ENCODE measurements at regions not wholly inside any gene's neighbourhood (a gene's known extent, or its start where the extent isn't known, plus 50 kb on each side); places are given as distances from the start of the nearest gene placed in this dataset.
"Not testable (repeated sequence)": the region's sequence is repeated elsewhere in the genome, so short reads cannot be mapped to it uniquely, and the experiment has no call there.

DNA sequence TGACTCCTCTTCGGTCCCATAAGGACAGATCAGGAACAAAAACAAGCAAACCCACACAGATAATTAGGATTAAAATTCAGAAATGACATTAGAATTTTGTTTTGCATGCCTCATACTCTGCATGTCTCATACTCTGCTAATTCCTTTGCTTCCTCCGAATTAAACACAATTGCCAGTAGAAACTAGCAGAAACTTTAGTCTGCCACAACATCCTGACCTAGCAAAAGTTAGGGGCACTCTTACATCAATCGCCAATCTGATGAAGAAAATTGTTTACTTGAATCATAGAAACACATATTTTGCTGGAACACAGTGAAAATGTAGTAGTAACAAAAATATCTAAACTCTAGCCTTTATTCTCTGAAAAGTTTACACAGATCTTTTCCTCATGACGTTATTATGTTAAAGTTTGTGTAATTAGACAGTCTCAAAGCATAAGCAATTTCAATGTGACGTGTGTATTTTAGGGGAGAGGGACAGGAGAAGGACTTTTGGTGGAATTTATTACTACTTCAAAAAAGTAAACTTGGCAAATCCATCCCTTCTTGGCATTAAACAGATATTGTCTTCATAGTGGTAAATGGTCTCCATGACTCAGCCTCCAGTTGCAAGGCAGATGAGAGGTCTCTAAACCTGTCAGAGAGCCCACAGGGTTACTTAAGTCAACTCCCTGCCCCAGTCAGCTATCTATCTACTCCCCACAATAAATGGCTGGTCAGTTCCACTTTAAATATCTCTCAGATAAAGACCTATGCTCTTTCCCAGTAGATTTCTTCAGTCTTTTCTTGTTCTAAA is 249.8 kb upstream of the UBASH3B start:
- DNase-seq = no peak
- 100% methylated on average over 1 of the region's 5 CpGs for WGBS (ENCODE audit: insufficient coverage)
- Histone ChIP-seq H3K36me3 (ENCODE audit: control insufficient read depth in 4 of 4, insufficient read depth in 4 of 4, low read length in 3 of 4) (no peaks in the 10 kb centered on the region), H3K27ac (ENCODE audit: insufficient read depth in 1 of 2, low read depth in 1 of 2, low read length in 2 of 2, poor library complexity in 1 of 2, severe bottlenecking in 2 of 2) (no peak overlapping the region), H3K27me3 (replicated peaks in 2 of 5; ENCODE audit: control insufficient read depth in 4 of 5, insufficient read depth in 5 of 5, low read length in 4 of 5) (no peaks in the 10 kb centered on the region), H3K9me3 (ENCODE audit: control extremely low read depth in 1 of 5, control insufficient read depth in 4 of 5, insufficient read depth in 2 of 5, low read depth in 1 of 5, low read length in 4 of 5) (peaks cover 0 to 4% (median 0%) of the 10 kb centered on the region in 5 experiments), H3K4me3 (ENCODE audit: control insufficient read depth in 1 of 7, extremely low read depth in 1 of 7, insufficient read depth in 4 of 7, low read depth in 2 of 7, low read length in 6 of 7) (no peak overlapping the region), H3K4me1 (ENCODE audit: control extremely low read depth in 1 of 4, control insufficient read depth in 4 of 4, insufficient read depth in 4 of 4, low read length in 3 of 4) (no peaks in the 10 kb centered on the region)
- CTCF ChIA-PET = no interaction called here
- POLR2A ChIA-PET = no interaction called here

DNA sequence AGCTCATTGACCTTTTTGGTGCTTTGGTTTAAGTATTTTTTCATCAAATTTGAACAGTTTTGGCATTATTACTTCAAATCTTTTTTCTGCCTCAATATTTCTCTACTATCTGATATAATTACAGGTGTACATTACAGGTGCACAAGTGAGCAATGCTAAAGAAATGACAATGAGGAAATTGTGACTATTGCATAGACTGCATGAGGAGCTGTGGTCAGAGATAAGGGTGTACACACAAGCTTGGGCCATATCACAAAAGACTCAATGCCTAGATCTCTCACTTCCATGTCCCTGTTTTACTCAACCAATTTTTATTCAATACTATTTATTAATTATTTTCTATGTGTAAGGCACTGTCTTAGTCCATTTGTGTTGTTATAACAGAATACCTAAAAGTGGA is 251.0 kb upstream of the UBASH3B start:
- Histone ChIP-seq H3K4me1 (ENCODE audit: control extremely low read depth in 1 of 4, control insufficient read depth in 4 of 4, insufficient read depth in 4 of 4, low read length in 3 of 4) (no peaks in the 10 kb centered on the region), H3K9me3 (ENCODE audit: control extremely low read depth in 1 of 5, control insufficient read depth in 4 of 5, insufficient read depth in 2 of 5, low read depth in 1 of 5, low read length in 4 of 5) (peaks cover 0 to 3% (median 0%) of the 10 kb centered on the region in 5 experiments), H3K27me3 (replicated peaks in 2 of 5; ENCODE audit: control insufficient read depth in 4 of 5, insufficient read depth in 5 of 5, low read length in 4 of 5) (no peaks in the 10 kb centered on the region), H3K4me3 (ENCODE audit: control insufficient read depth in 1 of 7, extremely low read depth in 1 of 7, insufficient read depth in 4 of 7, low read depth in 2 of 7, low read length in 6 of 7) (no peak overlapping the region), H3K27ac (ENCODE audit: insufficient read depth in 1 of 2, low read depth in 1 of 2, low read length in 2 of 2, poor library complexity in 1 of 2, severe bottlenecking in 2 of 2) (no peak overlapping the region), H3K36me3 (ENCODE audit: control insufficient read depth in 4 of 4, insufficient read depth in 4 of 4, low read length in 3 of 4) (no peaks in the 10 kb centered on the region)
- DNase-seq = no peak
- CTCF ChIA-PET = no interaction called here
- POLR2A ChIA-PET = no interaction called here

DNA sequence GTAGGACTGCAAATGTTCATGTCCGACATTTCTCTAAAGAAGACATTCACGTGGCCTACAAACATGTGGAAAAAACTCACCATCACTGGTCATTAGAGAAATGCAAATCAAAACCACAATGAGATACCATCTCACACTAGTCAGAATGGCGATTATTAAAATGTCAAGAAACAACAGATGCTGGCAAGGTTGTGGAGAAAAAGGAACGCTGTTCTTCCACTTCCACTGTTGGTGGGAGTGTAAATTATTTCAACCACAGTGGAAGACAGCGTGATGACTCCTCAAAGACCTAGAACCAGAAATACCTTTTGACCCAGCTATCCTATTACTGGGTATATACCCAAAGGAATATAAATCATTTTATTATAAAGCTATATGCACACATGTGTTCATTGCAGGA is 253.9 kb upstream of the UBASH3B start:
- H3K27me3 ChIP-seq (replicated peaks in 2 of 5; ENCODE audit: control insufficient read depth in 4 of 5, insufficient read depth in 5 of 5, low read length in 4 of 5); DNase-seq; H3K9me3 ChIP-seq (ENCODE audit: control extremely low read depth in 1 of 5, control insufficient read depth in 4 of 5, insufficient read depth in 2 of 5, low read depth in 1 of 5, low read length in 4 of 5); POLR2A ChIA-PET; H3K36me3 ChIP-seq (ENCODE audit: control insufficient read depth in 4 of 4, insufficient read depth in 4 of 4, low read length in 3 of 4); H3K27ac ChIP-seq (ENCODE audit: insufficient read depth in 1 of 2, low read depth in 1 of 2, low read length in 2 of 2, poor library complexity in 1 of 2, severe bottlenecking in 2 of 2); H3K4me3 ChIP-seq (ENCODE audit: control insufficient read depth in 1 of 7, extremely low read depth in 1 of 7, insufficient read depth in 4 of 7, low read depth in 2 of 7, low read length in 6 of 7); H3K4me1 ChIP-seq (ENCODE audit: control extremely low read depth in 1 of 4, control insufficient read depth in 4 of 4, insufficient read depth in 4 of 4, low read length in 3 of 4): not testable (repeated sequence)
- CTCF ChIA-PET = interaction anchor here (1.2 kb wide), 1 partner anchor 88 kb away, joined by 3 read pairs; no protein-coding TSS in a partner anchor
- WGBS (ENCODE audit: insufficient coverage) = no CpG with 5 or more reads among the region's 5 CpGs

DNA sequence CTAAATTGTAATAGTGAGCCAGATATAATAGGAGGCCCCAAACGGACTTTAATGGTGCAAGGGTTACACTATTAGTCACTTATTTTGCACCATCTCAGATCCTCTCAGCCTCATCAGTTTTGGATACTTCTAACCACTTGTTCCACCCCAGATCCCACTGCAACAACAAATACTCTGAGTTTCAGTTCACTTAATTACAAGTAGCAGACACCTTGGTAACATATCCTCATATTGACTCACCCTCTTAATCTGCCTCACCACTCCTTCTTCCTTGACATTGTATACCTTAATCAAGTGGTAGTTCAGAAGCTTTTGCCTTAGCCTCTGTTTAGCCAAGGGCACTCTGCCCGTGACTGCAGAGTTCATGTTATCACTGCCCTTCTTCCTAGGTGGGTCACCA is 256.1 kb upstream of the UBASH3B start:
- CTCF ChIA-PET = no interaction called here
- no peaks in the 10 kb centered on the region for H3K4me1 ChIP-seq (ENCODE audit: control extremely low read depth in 1 of 4, control insufficient read depth in 4 of 4, insufficient read depth in 4 of 4, low read length in 3 of 4)
- H3K9me3 ChIP-seq (ENCODE audit: control extremely low read depth in 1 of 5, control insufficient read depth in 4 of 5, insufficient read depth in 2 of 5, low read depth in 1 of 5, low read length in 4 of 5) = peaks cover 0 to 3% (median 0%) of the 10 kb centered on the region in 5 experiments
- no peaks in the 10 kb centered on the region for H3K36me3 ChIP-seq (ENCODE audit: control insufficient read depth in 4 of 4, insufficient read depth in 4 of 4, low read length in 3 of 4)
- no CpG with 5 or more reads among the region's 2 CpGs for WGBS (ENCODE audit: insufficient coverage)
- H3K4me3 ChIP-seq (ENCODE audit: control insufficient read depth in 1 of 7, extremely low read depth in 1 of 7, insufficient read depth in 4 of 7, low read depth in 2 of 7, low read length in 6 of 7) = no peak overlapping the region
- no peak for DNase-seq
- H3K27me3 ChIP-seq (replicated peaks in 2 of 5; ENCODE audit: control insufficient read depth in 4 of 5, insufficient read depth in 5 of 5, low read length in 4 of 5) = no peaks in the 10 kb centered on the region
- POLR2A ChIA-PET = no interaction called here
- no peak overlapping the region for H3K27ac ChIP-seq (ENCODE audit: insufficient read depth in 1 of 2, low read depth in 1 of 2, low read length in 2 of 2, poor library complexity in 1 of 2, severe bottlenecking in 2 of 2)

DNA sequence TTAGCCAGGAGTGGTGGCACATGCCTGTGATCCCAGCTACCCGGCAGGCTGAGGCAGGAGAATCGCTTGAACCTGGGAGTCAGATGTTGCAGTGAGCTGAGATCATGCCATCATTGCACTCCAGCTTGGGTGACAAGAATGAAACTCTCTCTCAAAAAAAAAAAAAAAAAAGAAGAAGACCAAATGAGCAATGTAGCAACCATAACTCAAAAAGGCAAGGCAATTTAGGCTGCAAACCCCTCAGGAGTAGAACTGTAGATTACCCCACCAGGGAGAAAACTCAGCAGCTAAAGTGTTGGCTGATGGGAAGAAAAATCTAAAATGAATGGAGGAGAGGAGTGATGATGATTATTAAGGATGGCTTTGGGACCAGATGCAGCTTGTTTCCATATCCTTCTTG is 256.7 kb upstream of the UBASH3B start:
- DNase-seq = no peak
- peaks cover 0 to 2% (median 0%) of the 10 kb centered on the region in 5 experiments for H3K9me3 ChIP-seq (ENCODE audit: control extremely low read depth in 1 of 5, control insufficient read depth in 4 of 5, insufficient read depth in 2 of 5, low read depth in 1 of 5, low read length in 4 of 5)
- 100% methylated on average over 2 of the region's 2 CpGs for WGBS (ENCODE audit: insufficient coverage)
- CTCF ChIA-PET = no interaction called here
- no peak overlapping the region for H3K27ac ChIP-seq (ENCODE audit: insufficient read depth in 1 of 2, low read depth in 1 of 2, low read length in 2 of 2, poor library complexity in 1 of 2, severe bottlenecking in 2 of 2)
- no peaks in the 10 kb centered on the region for H3K27me3 ChIP-seq (replicated peaks in 2 of 5; ENCODE audit: control insufficient read depth in 4 of 5, insufficient read depth in 5 of 5, low read length in 4 of 5)
- no peaks in the 10 kb centered on the region for H3K36me3 ChIP-seq (ENCODE audit: control insufficient read depth in 4 of 4, insufficient read depth in 4 of 4, low read length in 3 of 4)
- POLR2A ChIA-PET = no interaction called here
- no peak overlapping the region for H3K4me3 ChIP-seq (ENCODE audit: control insufficient read depth in 1 of 7, extremely low read depth in 1 of 7, insufficient read depth in 4 of 7, low read depth in 2 of 7, low read length in 6 of 7)
- H3K4me1 ChIP-seq (ENCODE audit: control extremely low read depth in 1 of 4, control insufficient read depth in 4 of 4, insufficient read depth in 4 of 4, low read length in 3 of 4) = peaks cover 0 to under 1% (median 0%) of the 10 kb centered on the region in 4 experiments

DNA sequence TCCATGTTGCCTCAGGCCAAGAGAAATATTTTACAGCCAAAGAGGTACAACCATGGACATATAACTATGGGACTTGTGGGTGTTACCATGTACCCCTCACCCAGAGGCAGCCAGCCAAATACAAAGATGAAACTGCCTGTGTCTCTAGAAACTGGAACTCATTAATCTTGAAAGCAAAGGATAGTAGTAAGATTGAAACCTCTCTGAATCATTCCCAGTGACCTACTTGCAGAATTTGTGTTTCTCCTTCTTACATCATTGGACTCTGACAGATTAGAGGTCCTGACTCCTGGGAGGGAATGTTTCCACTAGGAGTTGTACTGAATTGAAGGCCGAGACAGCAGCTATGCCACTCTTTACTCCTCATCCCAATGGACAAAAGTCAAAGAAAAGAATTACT is 257.4 kb upstream of the UBASH3B start:
- Histone ChIP-seq H3K36me3 (ENCODE audit: control insufficient read depth in 4 of 4, insufficient read depth in 4 of 4, low read length in 3 of 4) (no peaks in the 10 kb centered on the region), H3K9me3 (ENCODE audit: control extremely low read depth in 1 of 5, control insufficient read depth in 4 of 5, insufficient read depth in 2 of 5, low read depth in 1 of 5, low read length in 4 of 5) (peaks cover 0 to 2% (median 0%) of the 10 kb centered on the region in 5 experiments), H3K27ac (ENCODE audit: insufficient read depth in 1 of 2, low read depth in 1 of 2, low read length in 2 of 2, poor library complexity in 1 of 2, severe bottlenecking in 2 of 2) (no peak overlapping the region), H3K27me3 (replicated peaks in 2 of 5; ENCODE audit: control insufficient read depth in 4 of 5, insufficient read depth in 5 of 5, low read length in 4 of 5) (no peaks in the 10 kb centered on the region), H3K4me3 (ENCODE audit: control insufficient read depth in 1 of 7, extremely low read depth in 1 of 7, insufficient read depth in 4 of 7, low read depth in 2 of 7, low read length in 6 of 7) (no peak overlapping the region), H3K4me1 (ENCODE audit: control extremely low read depth in 1 of 4, control insufficient read depth in 4 of 4, insufficient read depth in 4 of 4, low read length in 3 of 4) (peaks cover 0 to 6% (median 0%) of the 10 kb centered on the region in 4 experiments)
- CTCF ChIA-PET = no interaction called here
- WGBS (ENCODE audit: insufficient coverage) = no CpG with 5 or more reads among the region's 1 CpG
- DNase-seq = no peak
- POLR2A ChIA-PET = no interaction called here

DNA sequence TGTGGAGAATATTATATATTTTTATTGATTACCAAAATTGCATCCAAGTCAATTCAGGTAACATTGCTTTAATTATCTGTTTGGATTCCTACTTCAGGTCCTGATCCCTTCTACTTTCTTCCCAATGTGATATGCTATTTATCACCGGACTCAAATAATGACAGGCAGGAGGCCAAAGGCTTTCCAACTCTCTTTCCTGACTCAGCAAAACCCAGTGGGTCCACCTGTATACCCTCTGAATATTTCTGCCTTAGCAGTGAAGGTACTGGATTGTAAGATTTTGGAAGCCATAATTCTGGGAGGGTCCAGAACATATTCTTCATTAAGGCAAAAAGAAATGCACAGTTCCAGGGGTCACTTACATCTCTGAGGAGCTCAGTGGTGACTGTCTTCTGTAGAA is 260.2 kb upstream of the UBASH3B start:
- Histone ChIP-seq H3K36me3 (ENCODE audit: control insufficient read depth in 4 of 4, insufficient read depth in 4 of 4, low read length in 3 of 4) (no peaks in the 10 kb centered on the region), H3K4me1 (ENCODE audit: control extremely low read depth in 1 of 4, control insufficient read depth in 4 of 4, insufficient read depth in 4 of 4, low read length in 3 of 4) (peaks cover 0 to 9% (median 0%) of the 10 kb centered on the region in 4 experiments), H3K27ac (ENCODE audit: insufficient read depth in 1 of 2, low read depth in 1 of 2, low read length in 2 of 2, poor library complexity in 1 of 2, severe bottlenecking in 2 of 2) (no peak overlapping the region), H3K27me3 (replicated peaks in 2 of 5; ENCODE audit: control insufficient read depth in 4 of 5, insufficient read depth in 5 of 5, low read length in 4 of 5) (no peaks in the 10 kb centered on the region), H3K9me3 (ENCODE audit: control extremely low read depth in 1 of 5, control insufficient read depth in 4 of 5, insufficient read depth in 2 of 5, low read depth in 1 of 5, low read length in 4 of 5) (peaks cover 0 to 2% (median 0%) of the 10 kb centered on the region in 5 experiments), H3K4me3 (ENCODE audit: control insufficient read depth in 1 of 7, extremely low read depth in 1 of 7, insufficient read depth in 4 of 7, low read depth in 2 of 7, low read length in 6 of 7) (no peak overlapping the region)
- CTCF ChIA-PET = no interaction called here
- no peak for DNase-seq
- POLR2A ChIA-PET = no interaction called here
- WGBS (ENCODE audit: insufficient coverage) = 80% methylated on average over 1 of the region's 1 CpG

All from common myeloid progenitor, CD34-positive (primary cell).